ENCODE measurements at regions not wholly inside any gene's neighbourhood (a gene's known extent, or its start where the extent isn't known, plus 50 kb on each side); places are given as distances from the start of the nearest gene placed in this dataset.

DNA sequence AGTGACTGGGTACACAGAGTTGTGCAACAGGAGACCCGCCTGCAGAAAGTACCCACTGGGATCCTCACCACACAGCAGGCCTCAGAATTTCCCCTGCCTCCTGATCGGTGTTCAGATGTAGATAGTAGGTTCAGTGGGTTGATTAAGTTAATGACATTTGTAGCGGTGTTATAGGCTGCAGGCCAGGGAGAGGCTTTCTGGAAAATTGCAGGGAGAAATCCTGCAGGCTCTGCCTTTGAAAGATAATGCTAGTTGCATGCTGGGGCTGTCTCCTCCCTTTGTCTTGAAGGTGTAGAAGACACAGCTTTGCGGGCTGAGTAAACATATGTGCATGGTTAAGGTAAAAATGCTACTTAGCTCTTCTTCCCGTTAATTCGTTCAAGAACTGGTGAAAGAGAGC, 406.3 kb upstream of the RBFOX1 start:
- TF ChIP-seq SIN3A (IDR thresholded peaks at IDR 0.05; ENCODE audit: borderline replicate concordance, low read depth, low read length), result no peak
- TF ChIP-seq, protein P1, sequence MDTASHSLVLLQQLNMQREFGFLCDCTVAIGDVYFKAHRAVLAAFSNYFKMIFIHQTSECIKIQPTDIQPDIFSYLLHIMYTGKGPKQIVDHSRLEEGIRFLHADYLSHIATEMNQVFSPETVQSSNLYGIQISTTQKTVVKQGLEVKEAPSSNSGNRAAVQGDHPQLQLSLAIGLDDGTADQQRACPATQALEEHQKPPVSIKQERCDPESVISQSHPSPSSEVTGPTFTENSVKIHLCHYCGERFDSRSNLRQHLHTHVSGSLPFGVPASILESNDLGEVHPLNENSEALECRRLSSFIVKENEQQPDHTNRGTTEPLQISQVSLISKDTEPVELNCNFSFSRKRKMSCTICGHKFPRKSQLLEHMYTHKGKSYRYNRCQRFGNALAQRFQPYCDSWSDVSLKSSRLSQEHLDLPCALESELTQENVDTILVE (CRISPR knock-in tag; IDR thresholded peaks at IDR 0.05), result no peak
- TF ChIP-seq U2AF2 (IDR thresholded peaks at IDR 0.05; ENCODE audit: low read depth, low read length), result no peak
- TF ChIP-seq, protein P2, sequence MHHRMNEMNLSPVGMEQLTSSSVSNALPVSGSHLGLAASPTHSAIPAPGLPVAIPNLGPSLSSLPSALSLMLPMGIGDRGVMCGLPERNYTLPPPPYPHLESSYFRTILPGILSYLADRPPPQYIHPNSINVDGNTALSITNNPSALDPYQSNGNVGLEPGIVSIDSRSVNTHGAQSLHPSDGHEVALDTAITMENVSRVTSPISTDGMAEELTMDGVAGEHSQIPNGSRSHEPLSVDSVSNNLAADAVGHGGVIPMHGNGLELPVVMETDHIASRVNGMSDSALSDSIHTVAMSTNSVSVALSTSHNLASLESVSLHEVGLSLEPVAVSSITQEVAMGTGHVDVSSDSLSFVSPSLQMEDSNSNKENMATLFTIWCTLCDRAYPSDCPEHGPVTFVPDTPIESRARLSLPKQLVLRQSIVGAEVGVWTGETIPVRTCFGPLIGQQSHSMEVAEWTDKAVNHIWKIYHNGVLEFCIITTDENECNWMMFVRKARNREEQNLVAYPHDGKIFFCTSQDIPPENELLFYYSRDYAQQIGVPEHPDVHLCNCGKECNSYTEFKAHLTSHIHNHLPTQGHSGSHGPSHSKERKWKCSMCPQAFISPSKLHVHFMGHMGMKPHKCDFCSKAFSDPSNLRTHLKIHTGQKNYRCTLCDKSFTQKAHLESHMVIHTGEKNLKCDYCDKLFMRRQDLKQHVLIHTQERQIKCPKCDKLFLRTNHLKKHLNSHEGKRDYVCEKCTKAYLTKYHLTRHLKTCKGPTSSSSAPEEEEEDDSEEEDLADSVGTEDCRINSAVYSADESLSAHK (CRISPR knock-in tag; IDR thresholded peaks at IDR 0.05; ENCODE audit: borderline replicate concordance), result no peak
- no peak for TF ChIP-seq ZNF501 (CRISPR knock-in tag; IDR thresholded peaks at IDR 0.05)
- TF ChIP-seq FOXP1 (IDR thresholded peaks at IDR 0.05), result no peak
- TF ChIP-seq FOXP1 (CRISPR knock-in tag; IDR thresholded peaks at IDR 0.05), result no peak
- TF ChIP-seq JUNB (CRISPR knock-in tag; IDR thresholded peaks at IDR 0.05; ENCODE audit: borderline replicate concordance), result no peak
- TF ChIP-seq ZFP37 (CRISPR knock-in tag; IDR thresholded peaks at IDR 0.05; ENCODE audit: borderline replicate concordance), result no peak
- TF ChIP-seq ZNF569 (CRISPR knock-in tag; IDR thresholded peaks at IDR 0.05; ENCODE audit: borderline replicate concordance), result no peak
- TF ChIP-seq SRF (IDR thresholded peaks at IDR 0.05; ENCODE audit: low read depth, low read length), result no peak
- TF ChIP-seq KLF16 (CRISPR knock-in tag; IDR thresholded peaks at IDR 0.05), result no peak
- no peak for TF ChIP-seq KAT2B (IDR thresholded peaks at IDR 0.05; ENCODE audit: borderline replicate concordance, low read depth, low read length)
- TF ChIP-seq POLR2AphosphoS5 (IDR thresholded peaks at IDR 0.05; ENCODE audit: low read depth, low read length), result no peak
- no peak for TF ChIP-seq ZNF746 (CRISPR knock-in tag; IDR thresholded peaks at IDR 0.05)

Data from HepG2 (cell line).